TTC549 (cell line): ENCODE measurements at regions not wholly inside any gene's neighbourhood (a gene's known extent, or its start where the extent isn't known, plus 50 kb on each side); places are given as distances from the start of the nearest gene placed in this dataset.
"Not testable (repeated sequence)": the region's sequence is repeated elsewhere in the genome, so short reads cannot be mapped to it uniquely, and the experiment has no call there.

Experiments used
- FAIRE-seq: peaks from 2 replicates; lab custom pipeline; 2012; peaks lifted over from hg19 to GRCh38; lab: Jason Lieb, UNC

DNA sequence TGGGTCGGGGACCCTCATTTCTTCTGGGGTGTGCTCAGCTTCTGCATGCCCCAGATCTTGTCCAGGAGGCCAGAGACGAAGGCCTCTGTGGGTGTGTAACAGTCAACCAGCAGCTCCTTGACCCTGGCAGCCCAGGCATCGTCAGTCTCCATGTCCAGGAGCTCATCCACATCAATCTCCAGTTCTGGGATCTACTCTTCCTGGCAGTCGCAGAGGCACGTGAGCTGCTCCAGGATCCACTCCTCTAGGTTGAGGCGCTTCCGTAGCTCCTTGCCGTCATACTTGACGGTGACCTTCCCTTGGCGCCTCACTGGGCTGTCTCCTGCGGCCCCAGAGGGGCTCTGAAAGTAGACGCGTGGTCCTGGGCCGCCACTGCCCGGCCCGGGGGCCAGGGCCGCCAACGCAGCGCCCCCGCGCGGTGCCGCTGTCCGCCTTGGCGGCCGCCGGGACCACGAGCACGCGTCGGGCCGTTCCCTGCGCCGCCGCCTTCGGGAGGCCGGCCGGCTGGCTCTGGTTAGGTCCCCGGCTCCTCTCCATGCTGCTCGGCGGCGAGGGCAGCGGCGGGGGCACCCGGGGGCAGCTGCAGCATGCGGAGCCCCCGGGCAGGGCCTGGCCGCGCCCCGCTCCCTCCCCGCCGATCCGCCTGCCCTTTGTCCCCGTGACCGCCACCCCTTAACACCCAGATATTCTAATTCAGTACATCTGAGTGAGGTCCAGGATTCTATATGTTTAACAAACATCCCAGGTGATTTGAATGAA is 170.5 kb downstream of the SEPTIN7 start:
- FAIRE-seq: no peak

DNA sequence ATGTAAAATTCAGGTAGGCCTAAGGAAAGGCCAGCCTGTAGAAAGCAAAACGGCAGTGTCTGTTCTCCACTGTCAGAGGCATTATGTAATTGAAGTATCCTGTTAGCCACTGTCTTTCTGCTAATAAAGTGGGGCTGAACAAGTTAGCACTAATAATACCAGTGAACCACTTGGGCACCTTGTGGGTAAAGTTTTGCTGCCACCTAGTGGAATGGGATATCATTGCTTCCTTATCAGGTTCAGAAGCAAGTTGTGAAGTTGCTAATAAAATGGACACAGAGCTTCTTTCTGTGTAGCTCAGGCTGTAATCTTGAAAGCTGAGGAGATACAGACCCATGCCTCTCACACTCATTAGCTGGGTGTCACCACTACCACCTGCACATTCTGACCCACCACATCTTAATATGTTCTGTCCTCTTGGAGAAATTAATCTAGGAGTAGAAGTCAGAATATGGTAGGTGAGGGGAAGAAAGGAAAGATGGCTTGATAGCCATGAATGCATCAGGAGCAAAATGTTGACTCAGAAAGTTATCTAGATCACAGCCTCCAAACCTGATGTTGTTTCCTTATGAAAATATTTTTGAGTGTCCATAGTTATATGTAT is 175.1 kb downstream of the SEPTIN7 start:
- FAIRE-seq: peak; percentile 26

DNA sequence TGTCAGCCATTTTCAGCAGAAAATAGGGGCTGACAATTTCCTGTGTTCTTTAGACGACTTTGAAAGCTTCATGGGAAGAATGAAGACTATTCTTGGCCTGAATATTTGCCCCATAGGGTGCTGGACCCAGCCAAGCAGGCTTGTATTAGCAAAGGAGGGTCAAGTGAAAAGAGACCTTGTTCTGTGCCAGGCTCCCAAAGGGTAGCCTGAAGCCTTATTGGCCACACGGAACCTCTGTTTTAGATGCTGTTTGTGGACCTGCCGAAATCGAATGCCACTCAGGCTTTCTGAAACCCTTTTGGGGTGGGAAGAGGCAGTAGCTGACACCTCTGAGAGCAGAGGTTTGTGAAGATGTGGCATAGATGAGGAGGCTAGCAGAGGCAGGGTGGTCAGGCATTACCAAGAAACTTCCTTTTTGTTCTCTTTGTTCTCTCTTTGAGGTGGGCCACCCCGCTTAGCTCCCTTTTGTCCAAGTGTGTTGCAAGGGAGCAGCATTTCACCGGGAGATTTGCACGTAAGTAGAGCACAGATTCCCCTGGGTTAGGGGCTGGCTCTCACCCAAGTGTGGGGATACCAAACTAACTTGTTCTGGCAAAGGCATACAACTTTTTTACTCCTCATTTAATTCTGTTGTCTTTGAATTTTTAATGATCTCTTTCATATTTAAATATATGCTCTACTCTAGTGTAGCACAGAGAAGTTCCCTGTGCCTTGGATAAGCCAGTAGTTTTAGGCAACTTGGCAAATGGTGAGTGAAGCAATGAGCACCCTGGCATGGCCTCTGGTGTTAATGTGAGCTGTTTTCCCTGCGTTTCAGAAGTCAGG is 174.0 kb upstream of the EEPD1 start:
- FAIRE-seq: not testable (repeated sequence)

DNA sequence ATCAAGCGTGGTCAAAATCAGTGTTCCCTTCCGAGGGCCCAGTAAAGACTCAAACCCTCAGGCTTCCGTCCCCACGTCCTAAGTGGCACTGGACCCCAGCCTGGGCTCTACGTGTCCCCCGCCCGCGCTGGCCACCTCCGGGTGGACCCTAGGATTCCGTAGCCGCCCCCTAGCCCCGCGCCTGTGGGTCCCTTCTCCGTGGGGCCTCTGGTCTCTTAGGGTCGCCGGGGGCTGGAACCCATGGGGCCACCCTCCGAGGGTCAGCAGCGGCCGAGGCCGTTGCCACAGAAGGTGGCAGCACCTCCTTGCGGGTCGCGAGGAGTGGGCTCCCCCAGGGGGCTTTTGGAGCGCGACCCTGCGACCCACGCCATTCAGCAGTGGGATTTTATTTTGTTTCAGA is 170.5 kb upstream of the EEPD1 start:
- no peak for FAIRE-seq

DNA sequence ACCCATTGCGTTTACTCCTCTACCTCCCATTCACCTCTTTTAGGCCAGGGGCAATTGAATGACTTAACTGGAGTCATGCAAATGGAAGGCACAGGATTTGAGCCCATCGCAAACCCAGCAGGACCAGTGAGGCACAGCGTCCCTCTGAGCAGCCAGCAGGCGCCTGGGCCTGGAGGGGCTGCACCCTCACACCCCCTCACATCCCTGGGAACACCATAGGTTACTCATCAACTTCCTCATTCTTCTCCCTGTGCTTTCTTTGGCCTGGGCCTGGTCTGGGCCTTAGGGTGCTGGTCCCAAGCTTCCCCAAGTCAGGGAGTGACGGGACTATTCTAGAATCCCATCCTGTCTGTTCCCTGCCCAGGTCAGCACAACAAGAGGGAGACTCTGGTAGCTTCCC is 169.4 kb upstream of the EEPD1 start:
- FAIRE-seq: no peak

DNA sequence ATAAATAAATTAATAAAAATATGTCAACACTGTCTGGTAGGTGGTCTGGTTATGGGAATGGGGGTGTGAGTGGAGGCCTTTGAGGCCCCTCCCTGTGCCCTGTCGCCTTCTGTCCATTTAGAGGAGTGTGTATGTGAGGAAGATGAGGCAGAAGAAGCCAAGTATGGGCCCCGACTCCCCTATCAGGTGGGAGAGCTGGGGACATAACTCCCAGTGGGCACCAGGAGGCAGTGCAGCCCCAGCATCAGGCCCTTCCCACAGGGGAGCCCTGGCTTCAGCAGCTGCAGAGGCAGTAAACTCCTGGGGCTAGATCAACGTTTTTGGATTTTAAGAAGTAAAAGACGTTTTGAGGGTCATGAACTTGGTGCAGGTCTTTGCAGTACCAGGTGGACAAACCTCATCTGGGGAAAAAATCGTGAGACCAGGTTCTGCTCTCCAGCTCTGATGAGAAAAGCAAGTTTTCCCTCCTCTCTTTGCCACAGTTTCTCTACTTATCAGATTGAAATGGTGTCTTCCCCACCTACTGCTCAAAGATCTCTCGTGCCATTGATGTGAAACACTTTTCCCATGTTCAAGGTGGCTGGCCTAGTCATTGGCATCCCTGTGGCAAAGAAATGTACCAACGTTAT is 167.8 kb upstream of the EEPD1 start:
- FAIRE-seq: no peak

DNA sequence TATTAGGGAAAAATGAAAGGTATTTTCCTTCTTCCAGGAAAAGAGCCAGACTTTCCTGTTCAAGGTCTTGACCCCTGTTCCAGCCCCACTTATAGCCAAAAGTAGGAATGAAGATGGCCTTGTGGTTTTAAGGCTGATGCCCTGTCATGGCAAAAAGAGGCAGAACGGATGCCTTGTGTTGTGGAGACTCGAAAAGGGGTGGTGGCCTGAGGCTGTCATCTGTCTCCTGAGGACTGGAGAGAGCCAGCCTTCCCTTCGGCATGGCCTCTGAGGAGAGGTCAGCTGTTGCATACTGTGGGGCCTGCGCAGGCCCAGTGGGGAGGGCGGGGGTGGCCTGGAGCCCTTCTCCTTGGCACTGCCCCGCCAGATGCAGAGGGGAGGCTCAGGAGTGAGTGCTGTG is 166.0 kb upstream of the EEPD1 start:
- no peak for FAIRE-seq

DNA sequence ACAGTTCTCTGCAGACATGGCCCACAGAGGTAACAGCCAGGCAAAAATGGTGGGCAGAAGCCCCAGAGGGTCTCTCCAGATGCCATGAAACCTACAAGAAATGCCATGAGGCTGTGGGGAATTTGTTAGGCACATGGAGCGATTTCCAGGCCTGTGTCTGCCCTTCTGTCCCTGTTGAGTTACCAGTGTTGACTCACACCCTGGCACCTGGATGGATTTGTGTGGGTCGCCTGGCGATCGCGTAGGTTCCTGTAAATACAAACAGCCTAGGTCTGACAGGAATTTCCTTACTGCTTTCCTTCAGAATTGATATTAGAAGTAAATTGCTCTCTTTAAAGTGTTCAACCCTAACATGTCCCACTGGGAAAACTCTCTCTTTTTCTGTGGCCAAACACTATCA is 164.9 kb upstream of the EEPD1 start:
- no peak for FAIRE-seq

DNA sequence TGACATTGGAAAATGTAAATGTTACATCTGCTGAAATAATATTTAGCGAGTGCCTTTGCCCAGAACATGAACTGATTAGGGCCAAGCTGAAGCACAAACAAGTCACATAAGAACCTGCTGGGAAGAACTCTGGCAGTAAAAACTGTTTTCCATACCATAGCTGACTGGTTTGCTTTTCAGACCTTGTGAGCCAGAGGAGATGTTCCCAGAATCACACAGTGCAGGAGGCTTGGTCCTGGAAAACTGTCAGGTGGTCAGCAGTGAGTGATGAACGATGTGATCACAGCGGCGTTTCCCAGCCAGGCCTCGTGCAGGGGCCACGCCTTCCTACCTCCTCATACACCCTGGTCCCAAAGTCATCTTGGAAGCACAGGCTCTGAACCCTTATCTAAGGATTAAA is 164.2 kb upstream of the EEPD1 start:
- no peak for FAIRE-seq

DNA sequence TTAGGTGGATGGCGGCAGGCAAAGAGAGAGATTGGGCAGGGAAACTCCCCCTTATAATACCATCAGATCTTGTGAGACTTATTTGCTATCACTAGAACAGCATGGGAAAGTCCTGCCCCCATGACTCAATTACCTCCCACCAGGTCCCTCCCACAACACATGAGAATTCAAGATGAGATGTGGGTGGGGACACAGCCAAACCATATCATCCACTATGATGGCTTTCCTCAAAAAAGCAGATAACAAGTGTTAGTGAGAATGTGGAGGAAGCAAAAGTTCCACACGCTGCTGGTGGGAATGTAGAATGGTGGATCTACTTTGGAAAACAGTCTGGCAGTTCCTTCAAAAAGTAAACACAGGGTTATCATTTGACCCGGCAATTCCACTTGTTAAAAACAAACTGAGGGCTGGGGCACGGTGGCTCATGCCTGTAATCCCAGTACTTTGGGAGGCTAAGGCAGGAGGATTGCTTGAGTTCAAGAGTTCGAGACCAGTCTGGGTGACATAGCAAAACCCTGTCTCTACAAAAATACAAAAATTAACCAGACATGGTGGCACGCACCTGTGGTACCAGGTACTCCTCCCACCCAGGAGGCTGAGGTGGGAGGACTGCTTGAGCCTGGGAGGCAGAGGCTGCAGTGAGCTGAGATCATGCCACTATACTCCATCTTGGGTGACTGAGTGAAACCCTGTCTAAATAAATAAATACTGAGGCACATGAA is 161.4 kb upstream of the EEPD1 start:
- FAIRE-seq: no peak

DNA sequence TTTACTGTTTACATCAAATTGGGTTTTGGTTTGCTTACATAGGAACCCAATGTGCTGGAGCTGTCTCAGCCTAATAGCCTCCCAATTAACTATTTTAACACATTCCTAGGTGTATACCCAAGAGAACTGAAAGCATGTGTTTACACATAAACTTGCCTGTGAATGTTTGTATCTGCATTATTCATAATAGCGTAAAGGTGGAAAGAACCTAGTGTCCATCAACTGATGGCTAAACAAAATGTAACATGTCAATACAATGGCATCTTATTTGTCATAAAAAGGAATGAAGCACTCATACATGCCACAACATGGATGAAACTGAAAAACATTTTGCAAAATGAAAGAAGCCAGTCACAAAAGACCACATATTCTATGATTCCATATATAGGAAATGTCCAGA is 160.6 kb upstream of the EEPD1 start:
- FAIRE-seq: no peak

DNA sequence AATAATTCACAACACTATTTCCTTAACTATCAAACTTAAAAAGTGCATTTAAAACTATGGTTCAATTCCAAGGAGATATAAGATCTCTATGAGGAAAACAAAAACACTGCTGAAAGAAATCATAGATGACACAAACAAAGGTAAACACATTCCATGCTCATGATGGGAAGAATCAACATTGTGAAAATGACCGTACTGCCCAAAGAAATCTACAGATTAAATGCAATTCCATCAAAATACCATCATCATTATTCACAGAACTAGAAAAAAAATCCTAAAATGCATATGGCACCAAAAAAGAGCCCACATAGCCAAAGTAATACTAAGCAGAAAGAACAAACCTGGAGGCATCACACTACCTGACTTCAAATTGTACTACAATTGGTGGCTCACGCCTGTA is 159.9 kb upstream of the EEPD1 start:
- FAIRE-seq: no peak

DNA sequence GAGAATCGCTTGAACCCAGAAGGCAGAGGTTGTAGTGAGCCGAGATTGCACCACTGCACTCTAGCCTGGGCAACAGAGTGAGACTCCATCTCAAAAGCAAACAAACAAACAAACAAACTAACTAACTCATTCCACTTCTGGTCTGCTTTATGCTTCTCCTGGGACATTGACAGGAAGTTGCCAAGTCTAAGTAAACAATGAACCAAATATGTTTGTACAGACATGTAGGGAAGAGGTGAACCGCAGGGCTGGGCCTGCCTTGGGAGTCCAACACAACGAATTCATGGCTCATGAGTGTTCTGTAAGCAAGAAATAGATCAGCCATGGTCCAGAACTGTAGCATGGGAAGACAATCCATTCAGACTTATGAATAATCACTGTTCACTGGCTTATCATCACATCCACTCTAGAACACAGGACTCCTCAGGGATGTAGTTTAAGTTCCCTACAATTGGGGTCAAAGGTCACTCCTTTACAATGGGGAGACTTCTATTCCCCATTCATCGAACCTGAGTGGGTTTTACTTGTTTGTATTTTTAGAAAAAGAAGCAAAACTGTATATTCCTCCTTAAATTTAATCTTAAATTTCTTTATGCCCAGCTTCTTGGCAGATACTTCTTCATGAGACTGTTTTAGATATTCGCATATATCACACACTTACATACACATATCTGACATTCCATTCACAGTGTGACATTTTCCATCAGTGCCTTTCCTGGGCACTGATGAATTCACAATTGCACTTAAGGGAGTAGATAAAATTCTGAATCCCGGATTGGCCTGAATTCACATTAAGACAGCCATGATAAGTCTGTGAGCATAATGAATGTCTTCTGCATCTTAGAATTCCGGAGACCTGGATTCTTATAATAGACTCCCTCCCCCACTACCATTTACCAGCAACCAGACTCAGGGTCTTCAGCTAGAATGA is 159.1 kb upstream of the EEPD1 start:
- no peak for FAIRE-seq

DNA sequence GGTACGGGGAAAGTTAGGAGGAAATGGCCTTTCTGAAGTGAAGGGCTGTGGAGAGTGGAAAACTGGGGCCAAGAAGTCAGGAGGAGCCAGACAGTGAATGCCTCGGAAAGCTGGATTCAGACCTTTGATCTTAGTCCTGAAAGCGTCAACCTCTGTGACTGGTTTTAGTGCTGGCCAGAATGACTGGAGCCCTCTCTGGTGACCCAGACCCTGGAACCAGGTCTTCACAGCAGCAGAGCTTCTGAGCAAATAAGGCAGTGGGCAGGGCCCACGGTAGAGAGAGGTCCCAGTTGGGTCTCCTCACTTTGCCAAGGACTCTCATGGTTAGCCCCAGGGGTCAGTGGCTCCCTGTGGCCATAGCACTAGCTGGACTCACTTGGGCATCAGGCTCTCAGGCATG is 157.7 kb upstream of the EEPD1 start:
- no peak for FAIRE-seq

DNA sequence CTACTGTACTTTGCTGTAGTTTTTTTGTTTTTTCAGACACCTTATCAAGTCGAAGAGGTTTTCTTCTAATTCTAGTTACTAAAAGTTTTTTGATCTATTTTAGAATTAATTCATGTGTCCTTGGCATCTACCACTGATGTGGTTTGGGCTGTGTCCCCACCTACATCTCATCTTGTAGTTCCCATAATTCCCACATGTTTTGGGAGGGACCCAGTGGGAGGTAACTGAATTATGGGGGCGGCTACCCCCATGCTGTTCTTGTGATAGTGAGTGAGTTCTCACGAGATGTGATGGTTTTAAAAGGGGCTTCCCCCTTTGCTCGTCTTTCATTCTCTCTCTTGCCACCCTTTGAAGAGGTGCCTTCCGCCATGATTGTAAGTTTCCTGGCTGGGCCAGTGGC is 154.6 kb upstream of the EEPD1 start:
- FAIRE-seq: no peak

DNA sequence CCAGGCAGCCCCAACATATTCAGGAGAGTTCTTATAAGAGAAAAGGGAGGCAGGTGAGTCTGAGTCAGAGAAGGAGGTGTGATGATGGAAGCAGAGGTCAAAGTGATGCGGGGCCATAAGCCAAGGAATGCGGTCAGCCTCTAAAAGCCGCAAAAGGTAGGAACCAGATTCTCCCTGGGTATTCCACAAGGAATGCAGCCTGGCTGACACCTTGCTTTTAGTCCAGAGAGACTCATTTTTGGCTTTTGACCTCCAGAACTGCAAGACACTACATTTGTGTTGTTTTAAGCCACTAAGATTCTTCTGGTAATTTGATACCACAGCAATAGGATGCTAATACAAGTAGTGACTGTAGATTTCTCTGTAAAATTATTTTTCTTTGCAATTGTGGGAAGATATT is 151.5 kb upstream of the EEPD1 start:
- FAIRE-seq: no peak

DNA sequence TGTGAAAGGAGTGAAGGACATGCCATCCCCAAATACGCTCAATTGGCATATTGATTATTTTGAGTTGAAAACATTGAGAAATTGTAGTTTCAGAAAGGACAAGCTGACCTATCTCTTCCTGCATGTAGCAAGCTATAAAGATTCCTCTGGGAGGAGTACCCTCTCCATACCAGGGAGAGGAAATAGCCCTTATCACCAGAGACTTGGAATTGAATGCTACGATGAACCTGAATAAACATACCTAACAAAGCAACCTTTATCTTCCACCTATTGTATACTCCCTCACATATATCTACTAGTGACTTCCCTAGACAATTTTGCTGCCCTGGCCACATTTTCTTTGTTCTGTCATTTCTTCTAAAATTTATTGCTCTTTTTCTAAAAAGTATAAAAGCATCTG is 150.2 kb upstream of the EEPD1 start:
- no peak for FAIRE-seq

DNA sequence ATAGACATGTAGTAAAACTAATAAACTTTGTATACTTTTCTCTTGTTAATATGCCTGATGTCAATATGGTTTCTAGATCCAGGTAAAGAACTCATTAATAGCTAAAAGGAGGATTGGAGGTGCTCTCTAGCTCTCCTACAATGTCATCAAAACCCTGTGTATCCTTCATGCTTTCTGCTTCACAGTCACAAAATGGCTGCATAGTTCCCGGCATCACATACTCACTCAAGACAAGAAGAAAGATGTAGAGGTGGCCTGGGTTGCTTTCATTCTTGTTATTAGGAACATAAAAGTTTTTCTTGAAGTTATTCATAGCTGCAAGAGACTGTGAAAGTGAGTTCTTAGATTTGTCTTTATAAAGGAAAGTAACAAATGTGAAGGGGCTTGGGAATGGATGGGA is 149.7 kb upstream of the EEPD1 start:
- FAIRE-seq: no peak

DNA sequence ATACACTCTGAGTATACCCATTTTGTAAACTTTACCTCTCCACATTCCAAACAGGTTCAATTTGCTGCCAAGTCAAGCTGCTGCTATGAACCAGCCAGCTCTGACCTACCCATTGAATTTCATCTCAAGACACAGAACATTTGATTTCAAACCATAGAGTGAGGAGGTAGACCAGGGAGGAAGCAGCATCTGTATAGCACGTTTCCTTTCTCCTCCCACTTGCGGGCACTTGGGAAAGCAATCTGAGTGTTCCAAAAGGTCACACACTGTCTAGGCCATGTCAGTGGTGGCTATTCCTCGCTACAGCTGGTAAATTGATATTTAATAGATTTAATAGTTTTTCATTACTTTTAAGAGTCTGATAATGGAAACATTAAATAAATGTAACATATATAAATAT is 147.8 kb upstream of the EEPD1 start:
- no peak for FAIRE-seq

DNA sequence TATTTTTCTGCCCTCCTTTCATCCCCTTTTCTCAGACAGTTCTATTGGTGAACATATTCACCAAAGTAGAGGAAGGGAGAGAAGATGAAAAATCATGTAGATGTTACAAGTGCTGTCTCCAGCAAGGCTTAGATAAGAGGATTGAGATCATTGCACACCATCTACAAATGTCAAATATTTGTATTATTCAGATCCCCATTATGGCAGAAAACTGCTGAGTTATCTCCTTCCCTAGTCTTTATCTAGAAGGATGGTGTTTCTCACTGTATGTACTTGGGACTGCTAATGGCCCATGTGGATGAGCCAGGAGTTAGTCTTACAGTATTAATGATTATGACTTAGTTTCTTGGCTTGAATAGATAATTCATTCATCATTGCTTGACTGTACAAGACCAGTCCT is 147.2 kb upstream of the EEPD1 start:
- FAIRE-seq: no peak

DNA sequence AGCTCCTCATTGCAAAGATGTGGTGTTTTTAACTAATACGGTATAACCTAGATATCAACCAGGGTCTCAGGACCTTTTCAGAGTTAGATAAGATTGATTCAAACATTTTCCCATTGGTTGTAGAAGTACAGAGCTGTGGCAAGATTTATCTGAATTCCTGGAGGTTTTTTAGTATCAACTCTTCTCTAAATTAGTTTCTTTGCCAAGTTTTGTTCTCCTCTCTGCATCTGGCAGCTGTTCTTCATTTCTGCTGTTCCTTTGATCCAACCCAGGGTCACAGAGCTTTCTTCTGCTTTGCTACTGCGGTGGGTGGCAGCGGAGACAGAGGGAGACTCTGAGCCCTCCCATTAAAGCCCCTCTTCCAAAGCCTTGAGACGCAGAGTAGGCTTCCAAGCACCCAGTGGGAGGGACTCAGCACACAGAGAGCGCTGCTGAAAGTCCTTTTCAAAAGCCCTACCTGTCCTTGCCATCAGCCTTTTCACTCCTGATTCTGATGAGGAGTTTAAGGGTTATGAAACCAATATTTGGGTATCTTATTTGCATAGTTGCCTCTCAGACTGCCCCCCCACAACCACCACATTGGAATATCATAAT is 146.3 kb upstream of the EEPD1 start:
- FAIRE-seq: no peak
